ENCODE measurements at regions not wholly inside any gene's neighbourhood (a gene's known extent, or its start where the extent isn't known, plus 50 kb on each side); places are given as distances from the start of the nearest gene placed in this dataset.
A peak's percentile ranks its signal among the peaks of the same experiment; 100 is the strongest.

DNA sequence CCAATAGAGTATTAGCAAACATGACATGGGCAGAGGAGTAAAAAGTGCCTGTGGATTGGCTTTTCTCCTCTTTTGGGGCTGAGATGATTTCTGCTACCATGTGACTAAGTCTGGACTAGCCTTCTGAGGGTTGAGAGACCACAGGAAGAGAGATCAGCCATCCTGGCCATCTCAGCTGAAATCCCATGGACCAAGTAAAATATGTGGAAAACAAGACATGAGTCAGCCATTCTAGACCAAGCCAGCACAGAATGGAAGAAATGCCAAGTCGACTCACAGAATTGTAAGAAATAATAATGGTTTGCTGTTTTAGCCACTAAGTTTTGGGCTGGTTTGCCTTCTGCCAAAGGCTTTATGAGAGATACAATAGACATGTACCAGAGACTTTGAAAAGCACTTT is 377.8 kb downstream of the CHSY3 start:
- intact Hi-C loops (cut with micrococcal nuclease), result loop anchor here (10.0 kb wide), 1 partner anchor 443 kb away; no protein-coding TSS in a partner anchor
- no peak overlapping the region for H3K27ac Mint-ChIP-seq (ENCODE audit: low read depth, unreplicated experiment)
- no peaks in the 10 kb centered on the region for H3K9me3 Mint-ChIP-seq (ENCODE audit: unreplicated experiment)
- no TSS peak for BruUV-seq (replicated peaks)
- DNase-seq (ENCODE audit: unreplicated experiment), result peak; percentile 24
- no peaks in the 10 kb centered on the region for H3K36me3 Mint-ChIP-seq (ENCODE audit: insufficient read depth, unreplicated experiment)
- peaks cover 19% of the 10 kb centered on the region for H3K4me1 Mint-ChIP-seq (ENCODE audit: insufficient read depth, unreplicated experiment)
- no peaks in the 10 kb centered on the region for H3K27me3 Mint-ChIP-seq (ENCODE audit: insufficient read depth, unreplicated experiment)
- H3K4me3 Mint-ChIP-seq (ENCODE audit: unreplicated experiment), result no peak overlapping the region
- TF ChIP-seq, protein P1, sequence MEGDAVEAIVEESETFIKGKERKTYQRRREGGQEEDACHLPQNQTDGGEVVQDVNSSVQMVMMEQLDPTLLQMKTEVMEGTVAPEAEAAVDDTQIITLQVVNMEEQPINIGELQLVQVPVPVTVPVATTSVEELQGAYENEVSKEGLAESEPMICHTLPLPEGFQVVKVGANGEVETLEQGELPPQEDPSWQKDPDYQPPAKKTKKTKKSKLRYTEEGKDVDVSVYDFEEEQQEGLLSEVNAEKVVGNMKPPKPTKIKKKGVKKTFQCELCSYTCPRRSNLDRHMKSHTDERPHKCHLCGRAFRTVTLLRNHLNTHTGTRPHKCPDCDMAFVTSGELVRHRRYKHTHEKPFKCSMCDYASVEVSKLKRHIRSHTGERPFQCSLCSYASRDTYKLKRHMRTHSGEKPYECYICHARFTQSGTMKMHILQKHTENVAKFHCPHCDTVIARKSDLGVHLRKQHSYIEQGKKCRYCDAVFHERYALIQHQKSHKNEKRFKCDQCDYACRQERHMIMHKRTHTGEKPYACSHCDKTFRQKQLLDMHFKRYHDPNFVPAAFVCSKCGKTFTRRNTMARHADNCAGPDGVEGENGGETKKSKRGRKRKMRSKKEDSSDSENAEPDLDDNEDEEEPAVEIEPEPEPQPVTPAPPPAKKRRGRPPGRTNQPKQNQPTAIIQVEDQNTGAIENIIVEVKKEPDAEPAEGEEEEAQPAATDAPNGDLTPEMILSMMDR (IDR thresholded peaks at IDR 0.05; ENCODE audit: unreplicated experiment), result no peak
- CTCF ChIA-PET, result no interaction called here
- POLR2A ChIA-PET, result no interaction called here

DNA sequence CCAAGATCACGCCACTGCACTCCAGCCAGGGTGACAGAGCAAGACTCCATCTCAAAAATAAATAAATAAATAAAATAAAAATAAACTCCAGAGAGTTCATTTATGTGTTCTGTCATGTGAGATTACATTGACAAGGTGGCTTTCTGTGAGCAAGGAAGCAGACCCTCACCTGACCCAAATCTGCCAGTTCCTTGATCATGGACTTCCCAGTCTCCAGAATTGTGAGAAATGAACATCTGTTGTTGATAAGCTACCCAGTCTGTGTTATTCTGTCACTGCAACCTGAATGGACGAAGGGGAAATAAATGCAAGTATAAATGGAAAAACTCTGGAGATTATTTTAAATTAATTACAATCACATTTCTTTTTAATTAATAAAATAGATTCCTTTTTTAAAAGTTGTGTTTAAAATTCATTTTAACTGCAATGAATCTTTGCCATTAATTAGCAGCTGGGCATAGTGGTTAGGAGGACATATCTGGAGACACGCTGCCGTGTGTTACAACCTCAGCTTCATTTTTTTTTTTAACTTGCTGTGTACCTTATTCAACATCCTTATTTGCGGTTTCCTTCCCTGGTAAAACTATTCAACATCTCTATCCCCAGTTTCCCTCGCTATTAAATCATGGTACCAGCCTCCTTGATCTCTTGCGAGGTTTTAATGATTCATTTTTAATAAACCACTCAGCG is 376.4 kb downstream of the CHSY3 start:
- intact Hi-C loops (cut with micrococcal nuclease), result loop anchor here (10.0 kb wide), 1 partner anchor 444 kb away; no protein-coding TSS in a partner anchor
- Mint-ChIP-seq H3K27ac (ENCODE audit: low read depth, unreplicated experiment) (no peak overlapping the region), H3K4me1 (ENCODE audit: insufficient read depth, unreplicated experiment) (peaks cover 19% of the 10 kb centered on the region), H3K9me3 (ENCODE audit: unreplicated experiment) (no peaks in the 10 kb centered on the region), H3K36me3 (ENCODE audit: insufficient read depth, unreplicated experiment) (no peaks in the 10 kb centered on the region), H3K27me3 (ENCODE audit: insufficient read depth, unreplicated experiment) (no peaks in the 10 kb centered on the region), H3K4me3 (ENCODE audit: unreplicated experiment) (no peak overlapping the region)
- ChIA-PET CTCF (interaction anchor here (0.6 kb wide), 1 partner anchor 136 kb away, joined by 4 read pairs; no protein-coding TSS in a partner anchor), POLR2A (no interaction called here)
- no TSS peak for BruUV-seq (replicated peaks)
- TF ChIP-seq, protein P1 (IDR thresholded peaks at IDR 0.05; ENCODE audit: unreplicated experiment), result no peak
- DNase-seq (ENCODE audit: unreplicated experiment), result no peak

DNA sequence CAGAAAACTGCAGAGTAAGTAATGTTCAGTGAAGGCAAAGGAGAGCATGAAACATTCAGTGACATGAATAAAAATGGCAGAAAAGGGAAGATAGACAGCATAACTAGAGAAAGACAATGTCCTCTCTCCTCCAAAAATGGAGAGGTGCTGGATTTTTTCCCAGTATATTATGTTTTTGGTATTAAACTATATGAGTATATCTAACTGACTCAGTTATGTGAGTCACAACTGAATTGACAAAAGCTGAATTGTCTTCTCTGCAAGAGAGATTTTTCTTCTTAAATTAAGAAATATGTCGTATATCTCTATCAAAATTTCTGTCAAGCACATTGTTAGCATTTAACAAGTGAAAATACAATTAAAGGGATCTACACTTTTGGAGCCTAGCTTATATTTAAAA is 375.1 kb downstream of the CHSY3 start:
- Mint-ChIP-seq H3K9me3 (ENCODE audit: unreplicated experiment) (no peaks in the 10 kb centered on the region), H3K4me3 (ENCODE audit: unreplicated experiment) (no peak overlapping the region), H3K27me3 (ENCODE audit: insufficient read depth, unreplicated experiment) (no peaks in the 10 kb centered on the region), H3K4me1 (ENCODE audit: insufficient read depth, unreplicated experiment) (peaks cover 19% of the 10 kb centered on the region), H3K36me3 (ENCODE audit: insufficient read depth, unreplicated experiment) (no peaks in the 10 kb centered on the region), H3K27ac (ENCODE audit: low read depth, unreplicated experiment) (peak overlapping the region; percentile 40)
- TF ChIP-seq, protein P1 (IDR thresholded peaks at IDR 0.05; ENCODE audit: unreplicated experiment), result no peak
- DNase-seq (ENCODE audit: unreplicated experiment), result peak; percentile 34
- intact Hi-C loops (cut with micrococcal nuclease), result no loop called here
- ChIA-PET CTCF (interaction anchor here (0.9 kb wide), 1 partner anchor 9 kb away, joined by 3 read pairs; no protein-coding TSS in a partner anchor), POLR2A (interaction anchor here (0.5 to 0.8 kb wide), 3 partner anchors 10 to 39 kb away, joined by 3 read pairs; no protein-coding TSS in a partner anchor)
- no TSS peak for BruUV-seq (replicated peaks)

DNA sequence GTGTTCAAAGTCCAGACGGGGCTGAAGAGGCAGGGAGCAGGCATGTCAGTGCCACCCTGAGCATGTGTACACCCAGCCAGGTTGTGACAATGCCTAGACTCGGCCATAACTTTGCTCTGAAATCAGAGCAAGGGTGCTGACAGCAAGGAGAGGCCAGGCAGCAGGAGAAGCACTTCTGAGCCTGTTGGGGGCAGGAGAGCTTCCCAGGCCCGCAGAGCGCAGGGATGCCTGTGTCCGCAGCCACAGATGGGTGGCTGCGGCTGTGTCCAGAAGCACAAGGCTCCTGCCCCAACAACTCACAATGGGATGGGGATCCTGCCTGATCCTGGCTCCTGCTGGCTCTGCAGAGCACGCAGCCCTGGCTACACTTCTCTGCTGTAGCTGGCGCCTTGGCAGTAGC is 373.9 kb downstream of the CHSY3 start:
- Mint-ChIP-seq H3K27me3 (ENCODE audit: insufficient read depth, unreplicated experiment) (no peaks in the 10 kb centered on the region), H3K4me1 (ENCODE audit: insufficient read depth, unreplicated experiment) (peaks cover 19% of the 10 kb centered on the region), H3K27ac (ENCODE audit: low read depth, unreplicated experiment) (no peak overlapping the region), H3K9me3 (ENCODE audit: unreplicated experiment) (no peaks in the 10 kb centered on the region), H3K4me3 (ENCODE audit: unreplicated experiment) (no peak overlapping the region), H3K36me3 (ENCODE audit: insufficient read depth, unreplicated experiment) (no peaks in the 10 kb centered on the region)
- intact Hi-C loops (cut with micrococcal nuclease), result no loop called here
- TF ChIP-seq, protein P1 (IDR thresholded peaks at IDR 0.05; ENCODE audit: unreplicated experiment), result no peak
- BruUV-seq (replicated peaks), result no TSS peak
- DNase-seq (ENCODE audit: unreplicated experiment), result no peak
- ChIA-PET POLR2A (no interaction called here), CTCF (no interaction called here)
